IPS DF 19.7 (cell line): ENCODE measurements at regions not wholly inside any gene's neighbourhood (a gene's known extent, or its start where the extent isn't known, plus 50 kb on each side); places are given as distances from the start of the nearest gene placed in this dataset.
"Not testable (repeated sequence)": the region's sequence is repeated elsewhere in the genome, so short reads cannot be mapped to it uniquely, and the experiment has no call there.

ENCODE experiments used
- DNase-seq: peaks from one replicate; pipeline ENCODE4 v3.0.0-alpha.2; 2013; ENCODE audit warnings: low read depth, low spot score

DNA sequence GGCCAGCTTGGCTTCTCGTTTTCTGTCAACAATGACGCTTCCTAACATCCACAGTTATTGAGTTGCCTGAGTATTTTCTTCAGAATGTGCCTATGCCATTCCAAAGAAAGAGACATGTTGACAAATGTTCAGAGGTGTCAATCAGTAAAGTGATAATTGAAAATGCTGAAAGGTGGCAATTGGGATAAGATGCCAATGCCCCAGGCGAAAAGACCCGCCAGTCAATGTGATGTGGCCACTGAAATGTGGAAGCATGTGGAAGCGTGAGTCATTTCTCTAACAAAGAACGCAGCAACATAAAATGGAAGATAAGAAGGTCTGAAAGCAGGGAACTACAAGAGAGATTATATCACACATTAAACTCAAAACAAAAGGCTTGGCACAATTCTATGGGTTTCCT is 882.2 kb upstream of the SLC10A2 start:
- no peak for DNase-seq

DNA sequence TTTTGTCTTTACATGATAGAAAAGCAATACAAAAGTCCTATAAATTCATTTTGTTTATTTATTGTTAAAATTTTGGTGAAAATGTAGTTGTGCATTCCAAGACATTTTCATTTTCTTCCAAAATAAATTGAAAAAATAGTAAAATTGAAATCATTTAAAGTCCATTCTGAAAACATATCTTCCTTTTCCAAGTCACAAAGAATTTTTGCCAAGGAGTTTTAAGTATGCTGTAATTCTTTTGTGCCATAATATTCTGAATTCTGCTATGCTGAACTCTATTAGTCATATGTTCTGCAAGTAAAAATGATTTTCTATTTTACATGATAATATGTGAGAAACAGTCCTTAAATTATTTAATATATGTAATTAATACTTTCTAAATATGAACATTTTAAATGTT is 879.6 kb upstream of the SLC10A2 start:
- no peak for DNase-seq

DNA sequence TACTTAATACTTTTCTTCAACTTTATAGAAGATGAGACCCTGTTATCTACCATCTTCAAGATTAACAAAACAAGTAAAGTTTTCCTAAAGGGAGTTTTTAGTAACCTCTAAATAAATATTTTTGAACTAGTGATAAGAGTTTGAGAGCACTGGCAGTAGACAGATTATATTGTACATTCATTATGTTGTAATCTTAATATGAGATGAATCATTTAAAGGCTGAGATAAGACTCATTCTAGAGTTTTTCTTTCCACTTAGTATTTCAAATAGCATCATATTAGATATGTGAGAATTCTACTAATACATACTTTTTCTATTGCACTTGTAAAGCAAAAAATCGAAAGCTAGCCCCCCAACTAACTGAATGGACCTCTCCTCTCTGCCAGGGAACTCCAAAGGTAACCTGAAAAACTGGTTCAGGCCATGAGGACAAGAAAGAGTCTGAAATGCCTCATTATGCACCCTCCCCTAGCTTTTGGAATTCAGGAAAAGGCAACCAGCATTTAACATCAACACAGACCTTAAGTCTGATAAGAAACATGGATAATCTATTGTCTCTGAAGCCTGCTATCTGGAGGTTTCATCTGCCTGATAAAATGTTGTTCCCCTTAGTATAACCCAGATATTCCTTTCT is 875.4 kb upstream of the SLC10A2 start:
- DNase-seq, result no peak

DNA sequence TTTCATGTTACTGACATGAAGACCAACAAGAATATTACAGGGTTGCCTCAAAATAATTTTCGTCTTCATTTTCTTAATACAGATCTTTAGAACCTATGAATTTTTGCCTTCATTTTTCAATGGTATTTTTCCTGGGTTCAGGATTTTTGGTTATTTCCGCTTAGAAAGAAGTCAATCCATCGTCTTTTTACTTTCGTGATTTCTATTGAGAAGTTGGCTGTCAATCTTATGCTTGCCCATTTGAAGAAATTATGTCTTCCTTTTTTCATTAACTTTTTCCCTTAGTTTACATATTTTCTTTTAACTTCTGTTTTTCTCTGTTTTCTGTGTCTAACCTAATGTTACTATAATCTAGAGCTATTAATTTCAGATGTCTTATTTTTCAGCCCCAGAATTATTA is 868.9 kb upstream of the SLC10A2 start:
- DNase-seq, result no peak

DNA sequence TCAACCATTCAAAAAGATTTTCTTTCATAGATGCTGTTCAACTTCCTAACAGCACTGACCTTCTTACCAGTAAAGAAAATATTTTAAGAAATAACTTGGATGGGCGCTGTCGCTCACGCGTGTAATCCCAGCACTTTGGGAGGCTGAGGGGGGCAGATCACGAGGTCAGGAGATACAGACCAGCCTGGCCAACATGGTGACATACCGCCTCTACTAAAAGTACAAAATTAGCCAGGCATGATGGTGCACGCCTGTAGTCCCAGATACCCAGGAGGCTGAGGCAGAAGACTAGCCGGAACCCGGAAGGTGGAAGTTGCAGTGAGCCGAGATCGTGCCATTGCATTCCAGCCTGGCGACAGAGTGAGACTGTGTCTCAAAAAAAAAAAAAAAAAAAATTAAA is 865.7 kb upstream of the SLC10A2 start:
- no peak for DNase-seq

DNA sequence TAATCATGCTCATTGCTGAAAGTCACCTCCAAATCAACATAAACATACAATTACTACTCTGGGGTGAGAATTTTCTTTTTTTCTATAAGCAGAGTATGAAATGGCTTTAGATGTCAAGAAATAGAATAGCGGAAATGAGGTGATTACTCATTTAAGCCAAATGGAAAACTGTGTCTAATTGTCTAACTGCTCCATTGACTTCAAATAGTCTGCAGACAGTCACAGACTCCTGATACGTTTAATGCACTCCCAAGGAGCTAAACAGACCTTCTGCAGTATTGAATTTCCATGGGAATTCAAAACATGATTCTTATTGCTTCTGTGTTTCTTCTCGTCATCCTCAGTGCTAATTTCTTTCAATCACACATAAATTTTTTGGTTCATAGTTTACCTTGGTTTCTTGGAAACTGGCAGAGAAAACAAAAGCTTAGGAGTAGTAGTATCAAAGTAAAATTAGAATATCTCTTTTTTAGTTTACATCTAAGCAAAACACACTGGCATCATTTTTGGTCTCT is 865.2 kb upstream of the SLC10A2 start:
- DNase-seq, result no peak

DNA sequence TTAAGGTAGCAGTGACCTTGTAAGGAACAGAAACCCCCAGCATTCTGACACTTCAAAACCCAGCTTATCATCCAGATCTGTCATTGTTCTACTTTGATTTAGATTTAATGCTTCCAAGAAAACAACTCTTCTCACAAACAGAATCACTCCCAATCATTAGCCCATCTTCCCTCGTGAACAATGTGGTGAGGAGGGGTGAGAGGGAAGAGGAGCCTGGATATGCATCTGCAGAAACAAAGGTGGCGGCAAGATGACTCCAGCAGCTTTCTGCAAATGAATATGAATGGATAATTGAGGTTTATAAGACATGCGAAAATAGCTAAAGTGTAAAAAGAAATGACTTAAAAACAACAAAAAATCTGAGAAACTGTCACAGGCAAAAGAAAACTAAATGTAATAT is 859.9 kb upstream of the SLC10A2 start:
- DNase-seq, result no peak

DNA sequence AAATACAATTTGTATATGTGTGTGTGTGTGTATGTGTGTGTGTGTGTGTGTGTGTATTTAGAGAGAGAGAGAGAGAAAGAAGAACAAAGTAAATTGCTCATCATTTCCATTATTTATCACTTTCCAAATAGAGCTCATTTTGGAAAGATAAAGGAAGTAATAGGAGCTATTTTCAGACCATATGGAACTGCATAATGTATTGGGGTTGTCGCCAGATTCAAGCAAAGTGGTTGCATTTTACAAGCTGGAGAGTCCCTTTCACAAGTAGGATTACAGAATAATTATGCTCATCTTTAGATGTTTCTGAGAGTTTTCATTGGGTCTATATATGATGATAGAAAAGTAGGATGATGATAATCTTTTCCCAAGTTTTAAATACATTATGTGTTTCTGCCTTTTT is 842.7 kb upstream of the SLC10A2 start:
- DNase-seq, result no peak

DNA sequence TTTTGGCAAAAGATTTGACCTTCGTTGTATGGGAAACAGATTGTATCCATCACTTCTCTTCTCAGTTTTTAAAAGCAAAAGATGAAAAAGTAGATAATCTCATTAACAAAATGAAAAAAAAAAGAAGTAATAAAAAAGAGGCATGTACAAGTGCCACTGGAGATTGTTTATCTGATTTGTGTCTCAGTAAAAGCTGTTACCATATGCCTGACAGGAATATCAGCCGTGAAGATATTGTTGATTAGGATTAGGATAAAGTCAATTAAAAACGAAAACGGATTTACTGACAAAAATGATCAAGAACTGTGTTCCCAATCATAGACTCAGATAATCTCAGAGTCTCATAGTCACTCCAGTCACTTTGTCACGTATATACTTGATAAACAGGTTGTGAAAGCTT is 842.1 kb upstream of the SLC10A2 start:
- DNase-seq, result no peak

DNA sequence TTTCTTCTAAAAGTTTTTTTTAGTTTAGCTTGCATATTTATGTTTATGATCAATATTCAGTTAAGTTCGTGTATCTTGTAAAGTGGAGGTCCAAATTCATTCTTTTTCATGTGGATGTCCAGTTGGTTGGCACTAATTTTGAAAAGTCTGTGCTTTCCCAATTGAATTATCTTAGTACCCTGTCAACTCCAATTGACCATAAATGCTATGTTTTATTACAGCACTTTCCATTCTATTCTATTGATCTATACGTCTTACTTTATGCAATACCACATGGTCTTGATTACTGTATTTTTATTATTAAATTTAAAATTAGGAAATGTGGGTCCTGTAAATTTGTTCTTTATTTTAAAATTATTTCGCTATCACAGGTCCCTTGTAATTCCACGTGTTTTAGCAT is 837.6 kb upstream of the SLC10A2 start:
- no peak for DNase-seq

DNA sequence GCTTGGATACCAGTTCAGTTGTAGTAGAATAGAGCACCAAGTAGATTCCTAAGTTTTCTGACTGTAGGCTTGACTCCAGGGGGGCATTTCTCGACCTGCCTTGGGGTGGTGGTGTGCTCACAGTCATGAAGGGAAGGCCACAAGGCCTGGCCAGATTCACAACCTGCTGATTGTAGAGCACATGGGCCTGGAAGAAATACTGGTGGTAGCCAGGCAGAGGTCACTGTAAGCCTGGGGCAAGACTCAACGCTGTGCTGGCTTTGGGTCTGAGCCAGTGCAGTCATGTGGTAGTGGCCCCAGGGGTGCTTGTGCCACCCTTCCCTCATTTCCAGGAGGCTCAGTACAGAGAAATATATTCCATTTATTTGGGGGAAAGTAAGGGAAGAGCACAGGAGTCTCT is 832.3 kb upstream of the SLC10A2 start:
- DNase-seq, result no peak

DNA sequence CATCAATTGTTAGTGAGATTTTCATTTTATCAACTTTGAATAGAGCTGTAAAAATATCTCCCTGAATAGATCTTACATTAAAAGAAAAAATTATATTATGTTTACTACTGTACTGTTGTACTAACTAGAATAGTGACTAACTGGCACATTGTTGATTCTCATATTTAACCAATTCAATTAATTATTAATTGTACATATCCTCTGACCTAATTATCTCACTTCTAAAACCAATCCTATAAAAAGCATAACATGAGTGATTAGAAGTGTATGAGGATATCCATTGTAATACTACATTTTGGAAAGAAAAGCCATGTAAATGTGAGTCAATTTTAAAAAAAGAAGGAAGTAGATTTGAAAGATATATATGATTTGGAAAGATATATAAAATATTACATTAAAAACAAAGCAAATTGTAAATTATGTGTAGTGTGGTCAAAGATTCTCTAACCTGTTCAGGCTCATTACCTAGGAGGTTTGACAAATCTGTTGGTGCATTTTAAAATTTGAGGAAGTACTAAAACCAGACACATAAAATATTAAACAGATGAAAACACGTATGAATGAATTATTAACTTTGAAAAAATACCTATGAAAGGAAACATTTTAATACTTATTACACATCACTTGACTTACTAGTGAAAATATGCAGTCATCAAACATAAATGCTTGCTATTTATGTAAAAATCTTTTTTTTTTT is 829.8 kb upstream of the SLC10A2 start:
- DNase-seq, result no peak

DNA sequence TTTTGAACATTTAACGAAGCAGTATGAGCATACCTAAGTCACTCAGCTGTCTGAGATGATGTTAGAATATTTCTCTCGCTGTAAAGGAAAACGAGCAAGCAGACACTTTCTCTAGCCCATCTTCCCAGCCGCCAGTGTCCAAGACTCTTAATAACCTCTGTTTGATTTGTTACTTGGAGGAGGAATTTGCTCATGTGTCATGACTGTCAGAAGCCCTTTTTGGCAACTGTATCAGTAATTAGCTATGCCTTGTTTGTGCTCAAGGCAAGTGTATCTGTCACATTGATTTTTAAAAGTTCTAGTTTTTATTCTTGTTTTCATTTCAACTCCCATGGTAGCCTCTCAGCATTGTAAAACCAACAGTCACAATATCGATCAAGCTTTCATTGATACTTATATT is 828.4 kb upstream of the SLC10A2 start:
- no peak for DNase-seq

DNA sequence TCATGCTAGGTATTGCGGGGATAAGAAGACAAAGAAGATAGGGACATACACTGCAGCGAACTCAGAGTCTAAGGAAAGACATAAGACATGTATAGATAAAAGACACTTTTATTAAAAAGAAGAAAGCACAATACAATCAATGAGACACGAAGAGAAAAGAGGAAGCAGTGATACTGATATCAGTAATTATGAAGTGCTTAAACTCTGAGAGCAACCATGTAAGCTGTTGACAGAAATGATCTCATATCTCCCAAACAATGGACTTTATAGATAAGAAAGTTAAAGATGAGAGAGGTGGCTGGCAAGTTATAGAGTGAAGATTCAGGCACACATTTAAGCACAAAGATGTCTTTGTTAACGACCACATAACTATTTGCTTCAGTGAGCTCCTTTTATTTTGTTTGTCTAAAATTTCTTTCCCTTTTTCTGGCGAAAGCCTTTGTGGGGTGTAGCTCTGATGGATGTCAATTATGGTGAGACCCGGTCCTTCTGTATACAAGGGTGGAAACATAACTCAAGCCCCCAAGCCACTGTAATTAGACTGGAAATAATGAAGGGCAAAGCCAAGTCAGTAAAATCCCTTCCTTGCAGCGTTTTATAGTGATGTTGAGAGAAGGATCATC is 818.0 kb upstream of the SLC10A2 start:
- DNase-seq, result no peak

DNA sequence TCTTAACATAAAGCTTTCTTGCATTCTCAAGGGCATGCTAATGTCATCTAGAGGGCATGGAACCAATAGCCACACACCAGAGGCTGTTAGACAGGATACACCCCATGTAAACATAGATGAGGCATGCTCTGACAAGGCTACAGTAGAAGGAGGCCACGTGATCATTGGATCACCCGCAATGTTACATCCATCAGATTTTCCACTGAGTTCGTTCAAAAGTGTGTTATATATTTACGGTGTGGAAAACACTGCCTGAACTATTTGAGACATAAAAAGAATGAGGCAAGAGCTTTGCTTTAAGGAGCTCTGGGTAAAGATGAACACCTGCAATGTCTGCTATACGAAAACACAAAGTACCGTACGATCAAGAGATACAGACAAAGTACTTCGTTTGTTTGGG is 817.5 kb upstream of the SLC10A2 start:
- no peak for DNase-seq

DNA sequence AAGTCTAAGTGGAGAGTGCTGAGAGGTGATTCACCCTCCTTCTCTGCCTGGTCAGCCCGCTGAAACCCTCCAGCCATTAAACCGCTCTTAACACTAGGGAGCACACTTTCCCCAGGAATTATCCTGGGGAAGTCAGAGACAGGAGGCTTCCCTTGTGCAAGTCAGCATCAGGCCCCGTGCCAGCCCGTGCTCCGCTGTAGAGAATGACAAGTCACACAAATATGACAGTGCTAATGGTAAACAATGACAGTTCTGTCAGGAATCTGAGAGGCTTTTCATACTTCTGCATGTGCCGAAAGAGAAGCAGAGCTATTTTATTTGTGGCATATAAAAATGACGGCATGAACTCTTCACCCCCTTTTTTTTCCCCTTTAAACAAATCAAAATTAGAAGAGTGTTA is 816.9 kb upstream of the SLC10A2 start:
- DNase-seq, result peak; percentile 38

DNA sequence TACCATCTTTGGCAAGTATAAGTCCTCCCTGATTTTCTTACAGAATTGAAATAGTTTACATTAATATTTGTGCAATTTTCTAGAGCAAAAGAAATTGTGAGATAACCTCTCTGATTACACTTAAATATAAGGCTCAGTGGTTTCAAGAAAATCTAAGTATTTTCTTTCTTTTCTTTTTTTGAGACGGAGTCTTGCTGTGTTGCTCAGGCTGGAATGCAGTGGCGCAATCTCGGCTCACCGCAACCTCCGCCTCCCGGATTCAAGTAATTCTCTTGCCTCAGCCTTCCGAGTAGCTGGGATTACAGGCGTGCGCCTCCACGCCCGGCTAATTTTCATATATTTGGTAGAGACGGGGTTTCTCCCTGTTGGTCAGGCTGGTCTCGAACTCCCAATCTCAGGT is 813.9 kb upstream of the SLC10A2 start:
- not testable (repeated sequence) for DNase-seq

DNA sequence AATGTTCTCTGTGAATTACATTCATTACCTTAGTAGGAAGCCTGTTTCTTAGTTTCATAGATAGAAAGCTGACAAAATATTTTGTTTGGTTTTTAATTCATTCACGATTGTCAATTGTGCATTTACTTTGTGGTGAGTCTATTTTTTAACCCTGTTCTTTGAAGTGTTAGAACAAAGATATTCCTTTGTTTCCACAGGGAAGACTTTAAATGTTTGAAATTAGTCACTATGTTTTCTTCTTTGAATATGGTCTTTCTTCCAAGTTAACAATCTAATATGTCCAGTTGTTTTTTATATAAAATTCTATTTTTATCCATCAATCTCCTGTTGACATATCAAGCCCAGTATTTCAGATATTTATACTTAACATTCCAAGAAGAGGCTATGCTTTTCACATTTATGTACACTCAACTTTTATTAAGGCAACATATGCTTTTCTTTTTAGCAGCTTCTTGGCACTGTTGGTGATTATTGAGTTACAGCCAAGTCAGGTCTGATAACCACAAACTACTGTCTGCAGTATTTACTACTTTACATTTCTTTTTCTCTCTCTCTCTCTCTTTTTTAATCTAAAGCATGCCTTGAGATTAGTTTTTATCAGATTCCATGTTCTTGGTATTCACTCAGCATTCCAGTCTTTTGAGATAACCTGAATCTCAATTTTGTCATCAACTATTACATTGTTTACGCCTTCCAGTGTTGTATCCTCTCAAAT is 812.8 kb upstream of the SLC10A2 start:
- DNase-seq, result no peak

DNA sequence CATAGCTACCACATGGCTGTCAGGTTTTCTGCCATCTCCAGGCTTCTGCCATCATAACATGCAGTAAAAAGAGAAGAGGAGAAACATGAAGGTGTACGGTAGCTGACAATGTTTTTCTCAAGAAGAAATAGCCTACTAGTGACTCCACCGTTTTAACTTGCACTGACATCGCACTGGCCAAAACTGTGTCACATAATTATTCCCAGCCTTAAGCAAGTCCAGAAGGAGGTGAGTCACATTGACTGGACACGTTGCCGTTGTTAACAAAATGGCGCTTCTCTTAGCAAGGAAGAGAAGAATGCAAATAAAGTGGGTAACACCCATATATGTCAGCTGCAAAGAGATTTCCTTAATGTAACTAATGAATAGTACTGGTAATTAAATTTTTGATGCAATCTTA is 810.4 kb upstream of the SLC10A2 start:
- DNase-seq, result no peak

DNA sequence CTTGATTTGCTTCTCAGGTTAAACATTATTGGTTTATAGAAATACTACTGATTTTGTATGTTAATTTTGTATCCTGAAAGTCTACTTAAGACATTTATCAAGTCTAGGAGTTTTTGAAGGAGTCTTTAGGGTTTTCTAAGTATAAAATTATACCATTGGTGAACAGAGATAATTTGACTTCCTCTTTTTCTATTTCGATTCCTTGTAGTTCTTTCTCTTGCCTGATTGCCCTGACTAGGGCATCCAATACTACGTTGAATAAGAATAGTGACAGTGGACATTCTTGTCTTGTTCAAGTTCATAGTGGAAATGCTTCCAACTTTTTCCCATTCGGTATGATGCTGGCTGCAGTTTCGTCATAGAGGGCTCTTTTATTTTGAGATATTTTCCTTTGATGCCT is 807.5 kb upstream of the SLC10A2 start:
- no peak for DNase-seq

DNA sequence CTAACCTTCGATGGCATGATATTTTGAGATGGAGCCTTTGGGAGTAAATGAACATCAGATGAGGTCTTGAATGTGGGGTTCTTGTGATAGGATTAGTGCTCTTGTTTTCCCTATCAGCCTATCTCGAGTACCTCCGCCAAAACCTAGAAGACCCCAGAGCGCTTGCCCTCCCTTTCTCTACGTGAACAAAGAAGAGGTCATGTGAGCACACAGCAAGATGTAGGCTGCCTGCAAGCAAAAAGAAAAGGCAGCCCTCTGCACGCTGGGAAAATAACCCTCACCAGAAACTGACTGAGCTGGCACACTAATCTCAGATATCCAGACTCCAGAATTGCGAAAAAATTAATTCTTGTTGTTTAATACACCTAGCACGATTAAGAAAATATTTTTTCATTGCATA is 799.8 kb upstream of the SLC10A2 start:
- DNase-seq, result no peak

DNA sequence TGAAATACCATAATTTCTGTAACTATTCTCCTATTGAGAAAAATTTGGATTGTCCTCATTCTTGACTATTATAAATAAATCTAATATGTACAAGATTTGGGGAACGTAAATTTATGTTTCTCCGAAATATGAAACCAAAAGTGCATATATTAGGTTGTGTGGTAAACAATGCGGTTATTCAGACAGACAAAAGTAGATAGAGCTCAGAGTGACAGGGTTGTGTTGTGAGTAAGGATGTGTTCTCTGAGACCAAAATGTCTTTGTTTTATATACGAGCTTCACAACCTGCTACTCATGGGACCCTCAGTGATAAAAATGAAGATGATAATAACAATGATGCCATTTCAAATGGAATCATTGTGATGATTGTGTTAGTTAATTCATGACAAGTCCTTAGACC is 796.3 kb upstream of the SLC10A2 start:
- no peak for DNase-seq

DNA sequence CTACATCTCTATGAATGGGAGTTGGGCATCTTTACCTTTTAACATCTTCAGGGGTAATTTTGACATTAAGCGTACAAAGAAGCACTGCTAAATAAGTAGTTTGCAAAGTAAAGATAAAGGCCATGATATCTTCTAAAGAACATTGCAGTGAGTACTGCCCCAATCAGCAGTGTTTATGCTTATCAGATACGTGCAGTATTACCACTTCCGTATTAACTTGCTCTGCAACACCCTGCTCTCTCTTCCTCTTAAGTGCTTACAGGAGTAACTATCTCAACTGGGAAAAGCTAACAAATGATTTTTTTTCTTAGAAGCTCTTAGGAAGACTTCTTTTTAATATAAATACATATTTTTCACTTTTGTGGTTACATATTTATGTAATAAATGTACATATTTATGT is 793.7 kb upstream of the SLC10A2 start:
- DNase-seq, result no peak
